HG03457 (cell line): ENCODE measurements at regions not wholly inside any gene's neighbourhood (a gene's known extent, or its start where the extent isn't known, plus 50 kb on each side); places are given as distances from the start of the nearest gene placed in this dataset.

ENCODE experiments used
- ATAC-seq: cut with Tn5 transposase; IDR thresholded peaks from one replicate; pipeline ENCODE4 v1.9.1; 2021; ENCODE audit warnings: moderate number of reproducible peaks; ENCODE audit not compliant: unreplicated experiment

DNA sequence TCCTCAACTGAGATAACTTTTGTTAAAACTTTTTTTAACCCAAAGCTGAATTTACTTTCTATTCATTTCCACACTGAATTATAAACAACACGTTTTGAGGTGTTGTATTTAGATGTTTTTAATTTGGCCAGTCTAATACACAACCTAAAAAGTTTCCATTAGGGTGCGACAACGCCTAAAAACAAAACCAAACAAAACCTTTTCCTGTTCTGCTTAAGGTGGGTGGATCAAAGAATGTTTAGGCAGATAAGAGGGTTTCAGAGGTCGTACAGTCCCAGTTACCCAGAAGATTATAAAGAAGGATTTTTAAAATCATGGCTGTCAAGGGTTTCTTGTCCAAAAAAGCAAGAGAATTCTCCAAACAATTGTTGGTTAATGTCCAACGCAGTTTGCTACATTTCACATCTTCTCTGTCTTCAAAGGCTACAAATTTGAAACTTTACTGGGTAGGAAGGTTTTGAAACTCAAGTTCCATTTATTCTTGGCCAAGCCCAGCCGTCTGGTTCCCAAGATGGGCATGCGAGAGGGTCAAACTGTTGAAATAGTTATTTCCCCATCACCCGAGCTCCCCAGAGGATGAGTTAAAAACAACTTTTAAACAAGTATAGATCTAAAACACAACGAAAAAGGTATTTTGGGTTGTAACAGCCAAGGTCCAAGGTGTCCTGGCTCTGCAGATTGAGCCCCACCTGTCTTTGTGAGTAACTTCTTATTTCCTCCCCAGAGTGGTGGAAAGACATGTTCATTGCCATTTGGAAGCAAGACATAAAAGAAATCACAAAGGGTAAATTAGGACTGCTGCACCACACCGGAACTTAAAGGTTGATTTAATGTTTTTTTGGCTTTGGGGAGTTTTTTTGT lies 122.8 kb upstream of the MAP3K1 start:
- no peak for ATAC-seq

GRCh38 chr5:56688402-56688801 lies 126.9 kb upstream of the MAP3K1 start:
- ATAC-seq, result no peak

DNA sequence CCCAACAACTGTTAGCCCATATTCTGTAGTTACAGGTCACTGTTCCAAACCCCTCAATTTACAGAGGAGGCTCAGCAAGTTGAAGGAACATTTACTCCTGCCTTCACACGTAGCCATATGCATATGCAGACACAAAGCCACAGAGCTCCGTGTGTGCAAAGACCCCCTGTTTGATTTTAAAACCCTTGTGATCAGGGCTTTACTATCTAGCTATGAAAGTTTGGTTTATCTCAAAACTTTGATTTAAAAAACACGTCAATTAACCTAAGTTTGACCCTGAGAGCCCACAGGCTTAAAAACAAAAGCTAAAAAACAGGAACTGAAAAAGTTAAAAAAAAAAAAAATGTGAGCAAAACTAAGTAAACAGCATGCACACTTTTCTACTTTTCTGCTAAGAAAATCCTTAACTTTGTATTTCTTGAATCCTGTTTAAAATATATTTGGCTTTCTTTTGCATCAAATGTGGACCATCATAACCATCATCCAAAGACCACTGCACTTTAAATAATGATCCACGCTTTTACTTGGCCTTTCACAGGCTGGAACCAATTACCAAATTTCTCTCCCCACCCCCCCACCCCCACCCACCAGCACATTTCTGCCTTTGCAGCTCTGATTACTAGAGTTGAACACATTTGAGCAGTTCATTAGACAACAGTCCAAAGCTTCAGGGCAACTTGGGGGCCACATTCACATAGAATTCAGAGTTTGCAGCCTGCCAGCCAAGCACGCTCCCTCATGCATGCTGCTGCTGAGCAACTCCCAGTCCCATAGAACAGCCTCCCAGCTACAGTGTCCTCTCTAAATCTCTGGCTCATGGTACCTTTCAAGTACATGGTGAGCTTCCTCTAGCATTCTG lies 128.8 kb upstream of the MAP3K1 start:
- no peak for ATAC-seq

- no peak for ATAC-seq
Measured at GRCh38 chr5:56685503-56686217, 129.7 kb upstream of the MAP3K1 start.

DNA sequence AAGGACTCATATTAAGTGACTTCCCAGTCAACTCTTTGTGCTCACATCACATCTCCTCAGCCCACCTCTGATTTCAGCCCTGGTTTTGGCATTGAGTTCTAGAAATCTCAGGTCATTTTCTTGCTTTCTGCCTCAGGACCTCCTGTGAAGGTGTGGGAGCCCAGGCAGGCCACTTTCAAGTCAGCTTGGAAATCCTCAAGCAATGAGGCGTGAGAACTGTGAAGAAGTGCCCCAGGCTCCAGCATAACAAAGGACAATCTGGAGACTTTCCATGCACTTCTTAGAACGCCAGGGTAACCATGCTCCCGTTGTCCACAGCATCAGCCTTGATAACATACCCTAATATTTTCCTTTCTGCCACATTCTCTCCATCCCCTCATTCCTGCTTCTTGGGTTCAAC lies 131.2 kb upstream of the MAP3K1 start:
- ATAC-seq, result no peak

DNA sequence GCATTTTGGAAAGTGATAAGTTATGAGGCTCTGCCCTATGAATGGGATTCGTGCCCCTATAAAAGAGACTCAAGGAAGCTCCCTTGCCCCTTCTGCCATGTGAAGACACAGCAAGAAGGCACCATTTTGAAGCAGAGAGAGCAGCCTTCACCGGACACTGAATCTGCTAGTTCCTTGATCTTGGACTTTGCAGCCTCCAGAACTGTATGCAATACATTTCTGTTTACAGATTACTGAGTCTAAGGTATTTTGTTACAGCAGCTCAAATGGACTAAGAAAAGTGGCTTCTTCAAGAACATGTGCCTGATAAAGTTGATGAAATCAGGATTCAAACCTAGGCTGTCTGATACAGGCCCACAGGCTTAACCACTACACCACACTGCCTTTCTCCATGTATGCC lies 131.6 kb upstream of the MAP3K1 start:
- no peak for ATAC-seq

DNA sequence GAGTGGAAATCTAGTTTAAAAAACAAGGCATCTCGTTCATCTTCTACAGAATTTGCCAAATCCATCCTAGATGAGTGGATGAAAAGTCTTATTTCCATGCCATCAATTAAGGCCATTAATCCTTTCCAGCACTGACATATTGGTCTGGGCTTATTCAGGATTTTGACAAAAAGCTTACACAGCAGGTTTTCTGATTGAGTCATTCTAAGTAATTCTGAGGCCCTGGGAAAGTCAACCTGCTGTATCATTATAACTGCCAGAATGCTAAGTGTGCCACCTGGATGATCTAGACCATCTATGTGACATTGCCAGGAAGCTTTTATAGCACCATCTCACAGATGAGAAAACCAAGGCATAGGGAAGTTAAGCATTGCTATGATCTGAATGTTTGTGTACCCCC lies 132.1 kb upstream of the MAP3K1 start:
- ATAC-seq, result no peak

- ATAC-seq, result no peak
Measured at GRCh38 chr5:56681346-56681745, 134.0 kb upstream of the MAP3K1 start.

GRCh38 chr5:56680731-56681130 lies 134.6 kb upstream of the MAP3K1 start:
- ATAC-seq, result no peak

DNA sequence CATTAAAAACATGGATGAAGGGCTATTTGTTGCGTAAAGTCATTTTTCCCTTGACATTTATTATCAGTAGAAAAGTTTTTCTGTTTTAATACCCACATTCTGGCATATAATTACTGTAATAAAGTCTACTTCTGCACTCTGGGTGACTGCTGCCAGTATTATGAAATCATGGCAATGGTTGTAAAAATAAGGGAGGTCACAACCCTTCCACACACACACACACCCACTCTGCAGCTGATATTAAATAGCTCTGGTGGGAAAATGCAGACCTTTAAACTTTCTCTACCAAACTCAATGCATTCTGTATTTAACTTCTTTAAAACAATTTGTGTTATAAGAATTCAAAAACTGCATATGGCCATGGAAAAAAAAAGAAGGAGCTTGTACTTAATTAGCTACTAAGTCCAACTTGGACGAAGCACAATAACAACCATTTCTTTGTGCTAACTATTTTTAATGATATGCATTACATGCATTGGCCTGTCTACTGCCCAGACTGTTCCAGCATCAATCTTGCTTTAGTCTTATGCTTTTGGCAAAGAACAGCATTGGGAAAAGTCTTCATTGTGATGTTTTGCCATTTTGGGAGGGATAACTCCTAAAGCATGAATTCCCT lies 137.6 kb upstream of the MAP3K1 start:
- ATAC-seq, result no peak

DNA sequence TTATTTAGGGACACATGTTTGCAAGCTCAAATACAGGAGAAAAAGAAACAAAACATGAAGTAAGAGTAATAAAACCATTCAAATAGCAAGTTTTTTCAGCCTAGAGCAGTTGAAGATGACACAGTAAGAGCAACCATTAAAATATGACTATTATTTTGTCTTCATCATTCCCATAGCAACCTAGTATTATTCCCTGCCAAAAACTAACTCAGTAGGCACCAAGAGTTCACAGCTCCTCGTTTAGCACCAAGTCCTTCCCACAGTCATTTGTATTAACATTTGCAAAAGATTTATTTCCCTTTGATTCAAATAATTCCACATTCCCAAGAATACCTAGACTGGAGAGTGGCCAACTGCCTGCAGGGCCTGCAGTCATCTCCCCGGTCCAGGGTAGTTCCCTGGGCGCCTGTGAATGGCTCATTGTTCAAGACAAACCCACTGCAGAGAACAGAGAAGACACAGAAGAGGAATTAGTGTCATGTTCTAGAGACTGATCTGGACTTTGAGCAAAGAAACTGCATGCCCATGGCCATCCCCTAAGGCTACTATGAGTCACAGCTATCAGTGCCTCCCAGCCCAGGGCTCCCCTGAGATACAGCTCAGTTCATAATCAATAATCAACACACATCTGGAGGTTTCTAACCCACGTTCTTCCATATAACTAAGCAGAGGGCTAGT lies 139.1 kb upstream of the MAP3K1 start:
- ATAC-seq, result no peak

DNA sequence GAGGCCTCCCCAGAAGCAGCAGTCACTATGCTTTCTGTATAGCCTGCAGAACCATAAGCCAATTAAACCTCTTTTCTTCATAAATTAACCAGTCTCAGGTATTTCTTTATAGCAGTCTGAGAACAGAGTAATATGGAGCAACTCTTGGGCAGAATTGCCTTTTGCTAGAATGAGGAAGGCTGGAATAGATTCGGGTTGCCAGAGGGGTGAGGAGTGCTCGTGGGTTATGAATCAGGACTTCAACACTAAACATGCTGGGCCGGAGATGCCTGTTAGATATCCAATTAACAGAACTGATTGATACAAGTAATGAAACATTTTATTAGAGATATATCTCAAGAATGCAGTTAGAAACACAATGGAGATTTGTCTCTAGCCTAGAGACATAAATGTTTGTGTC lies 140.9 kb upstream of the MAP3K1 start:
- no peak for ATAC-seq

- ATAC-seq, result no peak
Measured at GRCh38 chr5:56673171-56673570, 142.2 kb upstream of the MAP3K1 start.

- ATAC-seq, result no peak
Measured at GRCh38 chr5:56671571-56671970, 143.8 kb upstream of the MAP3K1 start.

GRCh38 chr5:56670916-56671315 lies 144.4 kb upstream of the MAP3K1 start:
- no peak for ATAC-seq

GRCh38 chr5:56669534-56670483 lies 145.5 kb upstream of the MAP3K1 start:
- ATAC-seq, result peak; percentile 95

- no peak for ATAC-seq
Measured at GRCh38 chr5:56668996-56669395, 146.4 kb upstream of the MAP3K1 start.

GRCh38 chr5:56667692-56668091 lies 147.7 kb upstream of the MAP3K1 start:
- no peak for ATAC-seq

GRCh38 chr5:56666901-56667300 lies 148.4 kb upstream of the MAP3K1 start:
- ATAC-seq, result no peak
